HG02938 (cell line): ENCODE measurements at regions not wholly inside any gene's neighbourhood (a gene's known extent, or its start where the extent isn't known, plus 50 kb on each side); places are given as distances from the start of the nearest gene placed in this dataset.
"Not testable (repeated sequence)": the region's sequence is repeated elsewhere in the genome, so short reads cannot be mapped to it uniquely, and the experiment has no call there.

Source experiments
- ATAC-seq: cut with Tn5 transposase; IDR thresholded peaks from one replicate; pipeline ENCODE4 v1.9.1; 2021; ENCODE audit warnings: mild to moderate bottlenecking, moderate library complexity; ENCODE audit not compliant: unreplicated experiment

GRCh38 chr2:144749188-144749587 is 229.3 kb upstream of the ZEB2 start:
- no peak for ATAC-seq

- no peak for ATAC-seq
Observed at GRCh38 chr2:144748443-144748842, 228.5 kb upstream of the ZEB2 start.

- ATAC-seq: no peak
Observed at GRCh38 chr2:144747571-144747970, 227.7 kb upstream of the ZEB2 start.

- no peak for ATAC-seq
Observed at GRCh38 chr2:144745424-144745823, 225.5 kb upstream of the ZEB2 start.

- no peak for ATAC-seq
Observed at GRCh38 chr2:144738749-144739148, 218.8 kb upstream of the ZEB2 start.

GRCh38 chr2:144730711-144731110 is 210.8 kb upstream of the ZEB2 start:
- ATAC-seq: no peak

GRCh38 chr2:144724460-144724859 is 204.5 kb upstream of the ZEB2 start:
- ATAC-seq: not testable (repeated sequence)

GRCh38 chr2:144718376-144718775 is 198.5 kb upstream of the ZEB2 start:
- ATAC-seq: no peak

GRCh38 chr2:144715992-144716391 is 196.1 kb upstream of the ZEB2 start:
- no peak for ATAC-seq

GRCh38 chr2:144713410-144713809 is 193.5 kb upstream of the ZEB2 start:
- ATAC-seq: no peak

- no peak for ATAC-seq
Observed at GRCh38 chr2:144712550-144712940, 192.6 kb upstream of the ZEB2 start.

GRCh38 chr2:144711630-144712549 is 192.0 kb upstream of the ZEB2 start:
- ATAC-seq: no peak

- ATAC-seq: no peak
Observed at GRCh38 chr2:144711084-144711483, 191.2 kb upstream of the ZEB2 start.

- no peak for ATAC-seq
Observed at GRCh38 chr2:144708626-144709025, 188.7 kb upstream of the ZEB2 start.

GRCh38 chr2:144707736-144708326 is 187.9 kb upstream of the ZEB2 start:
- no peak for ATAC-seq

- no peak for ATAC-seq
Observed at GRCh38 chr2:144706647-144707046, 186.7 kb upstream of the ZEB2 start.

- ATAC-seq: no peak
Observed at GRCh38 chr2:144705328-144706245, 185.7 kb upstream of the ZEB2 start.

- no peak for ATAC-seq
Observed at GRCh38 chr2:144704709-144705095, 184.8 kb upstream of the ZEB2 start.

- ATAC-seq: no peak
Observed at GRCh38 chr2:144703852-144704708, 184.2 kb upstream of the ZEB2 start.

GRCh38 chr2:144702051-144702450 is 182.1 kb upstream of the ZEB2 start:
- ATAC-seq: no peak
